K562 (cell line): ENCODE measurements at regions not wholly inside any gene's neighbourhood (a gene's known extent, or its start where the extent isn't known, plus 50 kb on each side); places are given as distances from the start of the nearest gene placed in this dataset.

Source experiments
- ATAC-seq: fragments of 200-7000 bp; cut with Tn5 transposase; 3 replicates; pipeline ENCODE4 v1.9.1; 2020; ENCODE audit warnings: moderate library complexity
- BruUV-seq: library from RNA; stranded (reverse); fragments of 400-500 nt; replicated peaks from 2 replicates; lab custom pipeline; 2021; lab: Mats Ljungman, UMichigan
- CTCF ChIA-PET: fragments of 300-600 bp; formaldehyde crosslinking; extraction: SDS; loops from one replicate; lab custom pipeline; 2021; ENCODE audit warnings: low intra/inter-chr PET ratio; lab: Yijun Ruan, JAX
- POLR2A ChIA-PET: fragments of 300-600, 350-650 bp; sonication (Branson Sonifier 250); formaldehyde crosslinking; extraction: SDS; loops from one replicate; lab custom pipeline; 2021; ENCODE audit warnings: antibody characterized with exemption, inconsistent platforms; lab: Yijun Ruan, JAX
- DNase-seq, 4 experiments: peaks; one replicate each; pipeline versions ENCODE4 v3.0.0 to v3.0.0-alpha.2; 2011 to 2018; ENCODE audit warnings: low spot score in 3 of 4, mixed read lengths in 3 of 4; ENCODE audit errors: extremely low read depth in 1 of 4
- FAIRE-seq: peaks from 2 replicates; lab custom pipeline; 2011; peaks lifted over from hg19 to GRCh38; lab: Jason Lieb, UNC
- H2AFZ ChIP-seq: 2 replicates; pipeline ENCODE4 v1.6.0; 2011; ENCODE audit warnings: low read depth, low read length, control low read depth, inconsistent platforms
- H3K27ac ChIP-seq: fragments of 200-600 bp; 3 replicates; pipeline ENCODE4 v1.8.0; 2011; ENCODE audit warnings: low read depth, mild to moderate bottlenecking, control low read depth, inconsistent platforms, low read length, moderate library complexity, mixed read lengths; ENCODE audit errors: extremely low read depth
- H3K27me3 ChIP-seq, 2 experiments: fragments of 300-600 bp in 1 of 2; 2 replicates in 1 of 2; 3 replicates in 1 of 2; pipeline versions ENCODE4 v1.6.0 to v1.8.0; 2011; ENCODE audit warnings: inconsistent platforms in 2 of 2, low read length in 2 of 2, mild to moderate bottlenecking in 1 of 2, mixed read lengths in 1 of 2, moderate library complexity in 1 of 2; ENCODE audit not compliant: control insufficient read depth in 2 of 2, insufficient read depth in 2 of 2
- H3K36me3 ChIP-seq: fragments of 300-600 bp; 3 replicates; pipeline ENCODE4 v1.8.0; 2011; ENCODE audit warnings: mild to moderate bottlenecking, low read length, inconsistent platforms; ENCODE audit not compliant: control insufficient read depth, insufficient read depth
- H3K4me1 ChIP-seq, 2 experiments: fragments of 200-600 bp in 1 of 2; replicated peaks in 1 of 2; 2 replicates in 1 of 2; 3 replicates in 1 of 2; pipeline versions ENCODE4 v1.5.1 to v1.8.0; 2011; ENCODE audit warnings: inconsistent platforms in 2 of 2, low read length in 2 of 2, mild to moderate bottlenecking in 1 of 2, mixed read lengths in 1 of 2, moderate library complexity in 1 of 2; ENCODE audit not compliant: control insufficient read depth in 2 of 2, insufficient read depth in 2 of 2
- H3K4me2 ChIP-seq: 2 replicates; pipeline ENCODE4 v1.6.1; 2011; ENCODE audit warnings: low read length, control low read depth, inconsistent platforms, mixed read lengths; ENCODE audit not compliant: insufficient read depth
- H3K4me3 ChIP-seq: fragments of 200-600 bp; sonication (generic), shearing (Covaris generic); 2 replicates; pipeline ENCODE4 v1.5.1; 2016; ENCODE audit warnings: control low read depth, inconsistent platforms
- H3K79me2 ChIP-seq: fragments of 200-600 bp; 3 replicates; pipeline ENCODE4 v1.8.0; 2011; ENCODE audit warnings: low read length, inconsistent platforms; ENCODE audit not compliant: control insufficient read depth, insufficient read depth
- H3K9ac ChIP-seq, 2 experiments: 2 replicates each; pipeline versions ENCODE4 v1.6.0 to v1.6.1; 2011; ENCODE audit warnings: low read depth in 2 of 2, low read length in 2 of 2, control low read depth in 1 of 2, inconsistent platforms in 1 of 2, mild to moderate bottlenecking in 1 of 2, mixed read lengths in 1 of 2; ENCODE audit not compliant: insufficient read depth in 1 of 2
- H3K9me1 ChIP-seq: one replicate; pipeline ENCODE4 v1.6.0; 2011; ENCODE audit warnings: inconsistent platforms, mild to moderate bottlenecking, low read length, moderate library complexity; ENCODE audit not compliant: control insufficient read depth, insufficient read depth
- H3K9me3 ChIP-seq: replicated peaks from 2 replicates; pipeline ENCODE4 v1.5.1; 2011; ENCODE audit warnings: low read depth, low read length, inconsistent platforms; ENCODE audit not compliant: control insufficient read depth, insufficient read depth
- H4K20me1 ChIP-seq: replicated peaks from 2 replicates; pipeline ENCODE4 v1.6.1; 2011; ENCODE audit warnings: low read length, inconsistent platforms, mixed read lengths; ENCODE audit not compliant: control insufficient read depth, insufficient read depth
- DACH1 ChIP-seq: fragments of 450-650 bp; IDR thresholded peaks from 2 replicates; pipeline ENCODE4 v1.6.1; 2018; ENCODE audit not compliant: partially characterized antibody
- FOXA1 ChIP-seq: fragments of 450-650 bp; IDR thresholded peaks from 2 replicates; pipeline ENCODE4 v1.6.1; 2016; ENCODE audit warnings: mild to moderate bottlenecking, borderline replicate concordance
- GMEB1 ChIP-seq: fragments of 250-450 bp; sonication (Bioruptor Pico); IDR thresholded peaks from 2 replicates; pipeline ENCODE4 v1.4.0; 2020; ENCODE audit warnings: mild to moderate bottlenecking
- IFI16 ChIP-seq: fragments of 250-450 bp; sonication (Bioruptor Pico); IDR thresholded peaks from 2 replicates; pipeline ENCODE4 v2.1.2; 2022; ENCODE audit warnings: mild to moderate bottlenecking, inconsistent platforms
- MAFK ChIP-seq: IDR thresholded peaks from 2 replicates; pipeline ENCODE4 v1.6.1; 2011; ENCODE audit warnings: low read length, improper control_type of control experiment
- MTA1 ChIP-seq: fragments of 450-650 bp; IDR thresholded peaks from 2 replicates; pipeline ENCODE4 v1.6.1; 2017; ENCODE audit warnings: borderline replicate concordance
- NCOA6 ChIP-seq: fragments of 450-650 bp; IDR thresholded peaks from 2 replicates; pipeline ENCODE4 v1.6.1; 2017; ENCODE audit warnings: mild to moderate bottlenecking
- NR3C1 ChIP-seq: sonication (generic); formaldehyde crosslinking; IDR thresholded peaks from 2 replicates; pipeline ENCODE4 v1.8.1; 2022; ENCODE audit warnings: missing genetic modification reagents
- POLR2B ChIP-seq: fragments of 450-650 bp; IDR thresholded peaks from 2 replicates; pipeline ENCODE4 v1.6.1; 2018; ENCODE audit warnings: low read depth; ENCODE audit not compliant: partially characterized antibody
- TFAP4 ChIP-seq: sonication (generic); formaldehyde crosslinking; IDR thresholded peaks from 2 replicates; pipeline ENCODE4 v1.8.0; 2022; ENCODE audit warnings: missing genetic modification reagents, mild to moderate bottlenecking, moderate library complexity, borderline replicate concordance
- ZFP1 ChIP-seq: fragments of 450-650 bp; formaldehyde crosslinking; IDR thresholded peaks from 2 replicates; pipeline ENCODE4 v1.4.0; 2020; ENCODE audit warnings: mild to moderate bottlenecking, mixed read lengths
- ZNF280A ChIP-seq: fragments of 450-650 bp; IDR thresholded peaks from 2 replicates; pipeline ENCODE4 v1.6.1; 2018; ENCODE audit warnings: mild to moderate bottlenecking, low read depth; ENCODE audit not compliant: partially characterized antibody
- ZNF592 ChIP-seq: fragments of 450-650 bp; IDR thresholded peaks from 2 replicates; pipeline ENCODE4 v1.6.1; 2017; ENCODE audit warnings: antibody characterized with exemption, mild to moderate bottlenecking
- WGBS: fragments of 100-300 bp; shearing (Covaris generic); methylation state at CpG from one replicate; pipeline ENCODE4 v1.1.6; 2016; ENCODE audit warnings: low coverage, mixed read lengths; ENCODE audit not compliant: insufficient coverage; ENCODE audit errors: missing lambda C conversion rate; 5-methylcytosine and 5-hydroxymethylcytosine counted together
- in situ Hi-C: fragments of 300-500 bp; cut with MboI; formaldehyde crosslinking; loops from 4 replicates; pipeline ENCODE4 v1.15.0; 2018; ENCODE audit warnings: inconsistent platforms, mixed read lengths
- intact Hi-C: fragments of 100-400 bp; cut with micrococcal nuclease; formaldehyde crosslinking; loops from 2 replicates; pipeline ENCODE4 v1.14.2; 2022

- no peaks in the 10 kb centered on the region for H4K20me1 ChIP-seq
- no peak overlapping the region for H3K9ac ChIP-seq
- H3K9me1 ChIP-seq: no peaks in the 10 kb centered on the region
- H3K36me3 ChIP-seq: no peaks in the 10 kb centered on the region
- no peaks in the 10 kb centered on the region for H3K9me3 ChIP-seq
- H3K4me3 ChIP-seq: no peak overlapping the region
- no peaks in the 10 kb centered on the region for H3K4me1 ChIP-seq
- TF ChIP-seq MTA1 (no peak), FOXA1 (no peak), DACH1 (no peak), ZFP1 (no peak), NR3C1 (CRISPR knock-in tag) (no peak), IFI16 (CRISPR knock-in tag) (no peak), GMEB1 (CRISPR knock-in tag) (no peak), ZNF280A (no peak), NCOA6 (no peak), TFAP4 (no peak), ZNF592 (no peak), POLR2B (no peak), MAFK (no peak)
- TF ChIP-seq, all 486 proteins: peak for 0
- in situ Hi-C loops: no loop called here
- POLR2A ChIA-PET: no interaction called here
- no peak overlapping the region for H2AFZ ChIP-seq
- DNase-seq: no peak
- BruUV-seq: no TSS peak
- no peaks in the 10 kb centered on the region for H3K79me2 ChIP-seq
- no peaks in the 10 kb centered on the region for H3K27me3 ChIP-seq
- WGBS: 2% methylated on average over 4 of the region's 4 CpGs
- ATAC-seq: no peak
- no peak for FAIRE-seq
- no peak overlapping the region for H3K27ac ChIP-seq
- CTCF ChIA-PET: no interaction called here
- no peak overlapping the region for H3K4me2 ChIP-seq
- intact Hi-C loops: no loop called here
Observed at GRCh38 chr16:63976345-63976744, 1145.5 kb downstream of the CDH11 start.
